T-helper 9 cell (primary cell): ENCODE measurements at regions not wholly inside any gene's neighbourhood (a gene's known extent, or its start where the extent isn't known, plus 50 kb on each side); places are given as distances from the start of the nearest gene placed in this dataset.

ENCODE experiments used
- DNase-seq: peaks from one replicate; pipeline ENCODE4 v3.0.0-alpha.2; 2020

DNA sequence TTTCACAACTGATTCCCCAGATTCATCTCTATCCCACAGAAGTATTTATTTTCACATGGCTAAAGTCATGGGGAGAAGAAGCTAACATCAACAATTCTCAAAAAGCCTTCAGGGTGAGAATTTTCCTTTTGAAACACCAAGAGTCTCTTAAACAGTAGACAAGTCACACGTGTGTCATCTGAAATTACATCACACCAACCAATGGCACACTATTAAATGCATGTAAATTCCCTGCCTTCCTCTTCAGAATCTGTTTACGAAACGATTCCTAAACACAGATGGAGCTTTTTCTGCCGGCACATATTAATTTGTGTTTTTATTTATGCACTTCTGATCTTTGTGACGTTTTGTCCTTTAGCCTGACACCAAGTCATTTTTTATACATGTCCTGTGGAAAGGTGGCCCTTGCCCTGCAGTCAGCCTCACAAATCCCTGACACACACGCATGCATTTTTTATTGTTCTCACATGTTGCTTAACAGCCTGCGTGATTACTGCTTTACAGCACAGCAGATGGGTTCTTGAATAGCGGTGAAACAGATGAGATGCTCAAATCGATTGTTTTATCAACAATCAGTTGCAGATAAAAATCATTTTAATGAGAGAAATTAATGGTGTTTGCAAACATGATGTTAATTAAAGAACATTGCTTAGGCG lies 735.9 kb upstream of the TENM3 start:
- no peak for DNase-seq

DNA sequence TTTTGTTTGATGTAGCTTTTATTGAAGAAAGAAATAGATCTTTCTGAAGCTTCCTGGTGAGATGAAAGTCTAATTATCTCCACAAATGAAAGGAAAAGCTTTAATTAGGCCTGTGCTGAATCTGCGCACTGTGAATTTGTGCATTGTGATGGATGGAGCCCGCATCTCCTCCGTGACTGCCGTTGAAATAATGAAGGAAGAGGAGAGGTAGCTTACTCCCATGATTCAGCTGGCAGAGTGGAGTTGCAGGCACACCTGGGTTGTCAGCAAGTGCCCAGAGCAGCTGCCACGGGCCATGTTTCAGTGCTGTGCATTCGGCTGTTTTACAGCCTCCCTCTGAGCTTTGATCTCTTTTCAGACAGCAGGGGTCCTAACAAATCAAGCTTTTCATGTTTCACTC lies 735.3 kb upstream of the TENM3 start:
- no peak for DNase-seq

DNA sequence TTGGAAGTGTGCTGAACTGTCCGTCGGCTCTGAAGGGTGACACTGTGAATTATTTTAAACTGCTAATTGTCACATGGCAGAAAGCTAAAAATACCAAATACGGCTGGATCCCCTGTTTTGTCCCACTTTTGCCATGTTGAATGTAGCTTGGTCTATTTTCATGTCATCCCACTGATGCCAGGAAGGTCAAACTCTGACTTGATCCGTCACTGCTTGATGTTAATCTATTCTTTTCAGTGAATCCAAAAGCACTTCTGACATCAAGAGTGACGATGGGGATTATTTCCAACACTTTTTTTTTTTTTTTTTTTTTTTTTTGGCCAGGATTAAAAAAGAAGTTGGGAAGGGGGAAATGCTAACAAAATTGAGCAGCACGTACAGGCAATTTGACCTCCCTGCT lies 734.6 kb upstream of the TENM3 start:
- no peak for DNase-seq

DNA sequence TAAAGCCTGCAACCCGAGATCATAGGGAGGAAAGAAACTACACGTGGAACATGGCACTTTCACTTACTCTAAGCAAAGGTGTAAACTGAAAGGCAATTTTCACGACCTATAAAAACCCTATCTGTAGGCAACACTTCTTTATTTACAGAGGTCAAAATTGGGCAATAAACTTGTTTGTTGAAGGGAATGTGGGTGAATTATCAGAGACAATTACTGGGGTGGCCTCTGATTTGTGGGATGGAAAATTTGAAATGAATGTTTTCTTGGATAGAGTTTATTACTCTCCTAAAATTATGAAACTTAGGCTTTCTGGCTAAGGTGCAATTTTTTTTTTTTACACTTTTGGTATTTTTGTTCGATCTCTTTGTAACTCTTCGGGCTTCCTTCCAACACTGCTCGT lies 734.1 kb upstream of the TENM3 start:
- DNase-seq = no peak

DNA sequence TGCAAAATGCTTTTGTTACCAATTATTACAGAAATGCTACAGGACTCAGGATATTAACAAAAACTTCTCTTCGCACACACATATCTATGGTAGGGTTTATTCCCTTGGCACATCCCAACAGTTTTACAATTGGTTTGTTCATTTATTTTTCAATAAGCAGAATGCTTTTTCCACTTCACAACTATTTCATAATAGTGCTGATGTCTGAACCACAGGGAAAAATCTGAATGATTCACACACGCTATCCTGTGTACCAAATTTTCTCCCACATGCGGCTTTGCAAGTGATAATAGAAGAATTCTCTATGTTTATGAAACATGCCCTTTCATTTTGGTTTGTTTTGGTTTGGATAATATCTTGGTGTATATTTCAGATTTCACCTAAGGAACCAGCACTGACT lies 725.7 kb upstream of the TENM3 start:
- no peak for DNase-seq

DNA sequence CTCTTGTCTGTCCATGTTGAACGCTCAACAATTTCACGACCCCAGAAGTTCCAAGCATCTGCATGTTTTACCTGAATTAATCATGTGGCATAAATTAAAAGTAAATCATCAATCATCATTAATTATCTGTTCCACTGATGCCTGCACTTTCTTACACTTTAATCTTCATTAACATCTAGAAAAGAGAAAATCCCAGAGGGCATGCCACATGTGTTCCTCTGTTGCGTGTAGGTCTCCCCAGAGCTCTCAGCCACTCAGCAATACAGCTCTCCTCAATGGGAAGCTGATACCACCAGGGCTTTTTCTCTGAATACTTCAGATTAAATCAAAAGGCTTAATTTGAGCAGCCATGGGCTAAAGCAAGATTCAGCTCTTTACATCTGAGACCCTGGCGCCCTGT lies 722.4 kb upstream of the TENM3 start:
- DNase-seq = no peak

DNA sequence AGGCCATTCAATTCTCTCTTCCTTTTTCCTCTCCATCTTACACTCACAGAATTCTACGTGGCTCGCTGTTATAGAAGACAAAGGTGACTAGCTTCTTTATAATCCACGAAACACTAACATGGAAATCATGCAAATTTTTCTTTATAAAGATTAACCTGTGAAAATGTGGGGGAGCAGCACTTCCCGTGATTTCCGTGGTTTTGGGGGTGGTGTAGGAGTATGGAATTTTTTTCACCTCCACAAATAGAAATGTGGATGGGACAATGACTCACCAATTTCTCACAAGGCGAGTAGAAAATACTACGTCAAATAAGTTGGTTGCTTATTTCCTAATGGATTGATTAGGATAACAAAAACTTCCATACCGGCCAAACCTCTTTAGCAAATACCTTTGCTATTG lies 719.2 kb upstream of the TENM3 start:
- DNase-seq = no peak

DNA sequence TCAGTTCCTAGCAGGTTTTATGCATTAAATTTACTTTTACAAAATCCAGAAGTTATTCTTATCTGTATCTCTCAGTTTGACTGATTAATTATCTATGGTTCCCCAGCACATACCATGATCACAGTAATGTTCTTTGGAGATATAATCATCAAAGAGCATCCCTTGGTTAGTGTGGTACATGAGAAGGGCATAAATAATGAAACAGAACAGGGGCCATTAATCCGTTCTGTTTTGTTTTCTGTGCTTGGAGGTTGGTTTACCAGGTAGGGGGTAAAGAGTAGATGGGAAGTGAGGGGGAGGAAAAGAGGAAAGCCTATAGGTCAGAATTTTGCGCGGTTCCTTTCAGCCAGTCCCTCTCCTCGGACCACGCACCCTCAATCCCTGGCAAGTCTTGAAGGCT lies 718.7 kb upstream of the TENM3 start:
- no peak for DNase-seq

DNA sequence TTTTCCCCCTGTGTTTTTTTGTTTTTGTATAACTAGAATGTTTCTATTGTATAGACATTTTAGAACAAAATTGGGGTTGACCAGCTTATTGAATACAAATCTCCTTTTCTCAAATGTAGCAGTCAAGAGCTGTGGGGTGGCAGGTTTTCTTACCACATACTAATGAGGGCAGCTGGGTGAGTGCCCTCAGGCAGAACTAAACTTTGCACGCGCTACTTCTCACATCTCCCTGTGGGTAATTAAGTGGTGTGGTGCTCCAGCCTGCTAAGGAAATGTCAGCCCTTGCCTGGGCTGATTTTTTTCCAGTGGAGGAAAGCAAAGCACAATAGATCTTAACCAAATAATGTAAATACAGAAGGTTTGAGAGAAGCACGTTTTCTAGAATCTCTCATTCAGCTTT lies 717.6 kb upstream of the TENM3 start:
- DNase-seq = no peak

DNA sequence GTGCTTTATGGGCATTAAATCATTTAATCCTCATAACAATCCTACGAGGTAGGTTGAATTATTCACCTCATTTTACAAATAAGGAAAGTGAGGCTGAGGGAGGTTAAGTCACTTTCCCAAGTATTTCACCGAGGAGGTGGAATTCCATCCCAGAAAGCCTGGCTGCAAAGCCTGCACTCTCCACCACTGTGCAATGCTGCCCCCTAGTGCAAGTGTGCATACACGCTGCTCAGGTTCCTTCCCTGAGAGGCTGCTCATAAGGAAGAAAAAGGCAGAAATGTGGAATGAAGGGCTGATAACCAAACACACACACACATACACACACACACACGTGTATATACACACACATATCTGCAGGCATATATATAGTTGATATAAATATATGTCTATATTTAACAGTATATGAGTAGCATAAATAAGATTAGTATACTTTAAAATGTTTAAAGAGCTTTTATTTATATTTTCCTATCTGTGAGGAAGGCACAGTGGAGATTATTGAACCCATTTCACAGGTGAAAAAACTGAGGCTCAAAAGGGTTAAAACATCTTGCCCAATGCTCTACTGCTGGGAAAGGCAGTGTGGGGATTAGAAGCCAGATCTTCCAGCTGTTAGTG lies 714.5 kb upstream of the TENM3 start:
- DNase-seq = no peak

DNA sequence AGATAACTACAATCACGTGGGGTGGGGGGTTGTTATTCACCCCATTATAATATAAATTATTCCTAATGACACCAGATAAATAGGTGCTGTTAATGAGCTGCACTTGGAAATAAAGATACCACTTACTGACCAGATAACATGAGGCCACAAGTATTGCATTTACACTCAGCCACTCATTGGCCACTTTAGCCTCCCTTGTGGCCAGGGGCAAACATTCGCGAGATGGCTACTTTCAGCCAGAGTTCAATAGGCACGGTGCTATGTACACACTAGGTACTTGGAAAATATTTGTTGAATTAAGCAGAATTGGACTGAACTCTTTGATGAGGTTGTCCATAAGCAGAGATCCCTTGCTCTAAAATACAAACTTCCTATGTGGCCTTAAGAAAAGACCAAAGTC lies 713.7 kb upstream of the TENM3 start:
- DNase-seq = no peak

DNA sequence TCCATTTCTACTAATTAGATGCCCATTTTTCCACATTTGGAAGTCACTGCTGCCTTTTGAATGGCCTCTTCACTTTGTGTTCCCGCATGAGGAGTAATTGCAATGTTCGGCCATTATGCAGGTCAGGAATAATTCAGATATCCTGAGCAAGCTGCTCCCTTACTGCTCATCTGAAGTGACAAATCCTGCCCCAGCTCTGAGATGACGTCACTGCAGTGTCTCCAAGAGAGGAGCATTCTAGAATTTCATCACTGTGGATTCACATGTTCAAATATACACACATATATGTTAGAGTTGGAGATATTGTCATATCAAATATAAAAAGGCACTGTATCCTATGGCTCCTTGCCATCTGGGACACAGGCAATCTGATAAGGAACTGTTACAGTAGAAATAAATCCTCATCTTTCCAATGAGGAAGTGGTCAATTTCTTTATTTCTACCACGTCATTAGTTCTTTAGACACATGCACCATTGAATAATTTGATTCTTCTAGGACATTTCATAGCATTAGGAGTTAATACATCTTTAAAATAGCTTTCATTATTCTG lies 706.9 kb upstream of the TENM3 start:
- DNase-seq = no peak

DNA sequence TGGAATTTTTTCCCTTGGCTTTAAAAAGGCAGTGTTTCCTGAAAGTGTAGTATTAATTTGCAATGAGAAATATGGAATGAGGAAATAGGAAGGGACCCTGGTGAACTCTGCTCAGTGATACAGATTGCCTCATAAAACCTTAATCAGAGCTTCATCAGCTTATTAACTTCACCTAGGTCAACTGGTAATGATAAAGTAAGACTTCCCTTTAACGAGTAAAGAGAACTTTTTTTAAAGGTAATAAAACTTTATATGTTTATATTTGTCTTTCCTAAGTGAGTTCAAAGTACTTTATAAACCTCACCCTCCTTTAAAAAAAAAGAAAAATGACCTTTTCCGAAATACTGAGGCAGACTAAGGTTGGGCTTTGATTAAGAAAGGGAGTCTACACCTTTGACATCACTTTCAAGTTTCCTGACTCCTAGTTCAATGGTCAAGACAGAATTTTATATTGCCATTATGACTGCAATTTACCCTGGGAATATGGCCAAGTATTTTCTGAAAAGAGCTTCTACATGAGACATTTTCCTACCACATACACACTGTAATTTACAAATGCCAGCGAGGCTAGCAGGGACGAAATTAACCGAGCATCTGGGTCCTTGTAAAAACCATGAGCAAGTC lies 706.3 kb upstream of the TENM3 start:
- DNase-seq = no peak

DNA sequence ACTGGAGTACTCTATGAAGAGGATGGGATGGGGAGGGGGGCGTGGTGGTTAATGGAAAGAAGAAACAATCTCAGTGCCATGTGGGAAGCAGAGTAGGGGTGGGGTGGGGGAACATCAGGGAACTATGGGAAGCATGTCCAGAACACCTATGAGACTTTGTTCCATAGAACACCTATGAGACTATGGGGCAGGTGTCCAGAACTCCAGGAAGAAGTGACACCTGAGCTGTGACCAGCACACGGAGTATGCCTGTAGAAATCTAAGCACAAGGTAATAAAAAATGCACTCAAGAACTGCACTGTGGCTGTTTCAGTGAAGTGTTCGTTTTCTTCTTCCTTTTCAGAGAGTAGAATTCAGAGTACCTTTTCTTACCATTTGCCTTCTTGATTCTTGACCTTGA lies 704.8 kb upstream of the TENM3 start:
- DNase-seq = no peak

DNA sequence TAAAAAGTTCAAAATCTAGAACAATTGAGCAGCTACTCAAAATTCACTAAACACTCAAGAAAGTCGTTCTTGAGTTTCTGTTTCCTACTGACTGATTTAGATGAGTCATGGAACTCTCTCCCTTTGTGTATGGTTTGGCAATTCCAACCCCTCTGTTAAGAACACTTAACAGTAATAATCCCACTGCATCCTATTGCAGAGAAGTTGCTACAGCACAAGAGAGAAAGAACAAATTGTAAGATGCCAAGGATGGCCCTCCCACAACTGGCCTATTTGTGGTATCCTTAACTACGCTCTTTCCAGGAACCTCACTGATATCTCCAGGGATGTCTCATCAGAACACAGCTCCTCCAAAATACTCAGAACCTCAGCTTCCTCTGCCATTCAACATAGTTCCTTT lies 701.8 kb upstream of the TENM3 start:
- DNase-seq = no peak

DNA sequence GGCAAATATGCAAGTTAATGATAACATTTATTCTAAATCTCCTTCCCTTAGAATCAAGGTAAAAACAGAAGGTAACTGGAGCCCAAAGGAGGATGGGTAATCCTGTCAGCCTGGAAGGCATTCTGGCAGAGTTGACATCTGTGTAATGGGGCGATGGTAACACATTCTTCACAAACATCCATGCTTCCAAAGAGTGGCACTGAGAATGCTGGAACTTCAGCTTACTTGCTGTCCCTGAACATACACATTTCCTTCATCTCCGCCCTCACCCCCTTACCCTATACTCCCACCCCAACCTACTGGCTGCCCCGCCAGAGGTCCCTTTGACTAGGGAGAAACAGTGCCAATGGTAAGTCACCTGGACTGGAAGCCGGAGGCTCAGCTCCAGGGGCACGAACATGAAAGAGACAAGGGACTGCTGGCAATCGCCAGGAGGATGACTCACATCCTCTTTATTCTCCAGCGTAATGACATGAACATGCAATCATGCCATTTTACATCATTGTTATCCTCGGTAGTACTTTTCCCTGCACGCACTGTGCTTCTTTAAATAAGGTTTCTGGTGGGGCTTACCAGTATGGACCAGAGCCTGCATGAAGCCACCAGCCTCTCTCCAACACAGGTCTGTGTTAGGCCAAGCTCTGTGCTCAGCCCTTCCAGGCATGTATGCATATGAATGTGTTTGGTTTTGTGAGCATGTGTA lies 694.2 kb upstream of the TENM3 start:
- DNase-seq = no peak

DNA sequence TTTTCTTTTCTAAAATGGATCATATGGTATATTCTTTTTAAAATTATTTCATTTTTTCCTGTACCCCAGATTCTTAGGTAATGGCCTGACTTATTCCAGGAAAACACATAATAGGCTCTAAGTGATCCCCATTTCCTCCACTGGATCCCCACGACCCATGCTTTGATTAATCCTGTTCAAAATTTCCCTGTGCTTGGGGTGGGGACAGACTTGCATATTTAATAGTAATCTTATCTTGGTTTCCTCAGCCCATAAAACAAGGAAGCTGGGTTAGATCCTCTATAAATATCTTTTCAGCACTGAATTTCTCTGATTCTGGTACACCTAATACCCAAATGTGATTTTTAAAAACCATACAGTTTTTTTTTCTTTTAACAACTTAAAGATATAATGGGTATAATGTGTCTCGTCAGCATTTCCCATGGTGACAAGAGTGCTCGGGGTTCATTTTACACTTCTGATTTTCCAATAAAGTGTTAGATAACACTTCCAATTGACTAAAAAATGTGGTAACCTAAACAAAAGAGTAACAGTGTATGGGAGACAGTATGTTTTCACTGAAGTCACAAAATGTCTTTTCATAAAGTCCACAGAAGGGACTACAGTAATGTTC lies 693.5 kb upstream of the TENM3 start:
- no peak for DNase-seq

DNA sequence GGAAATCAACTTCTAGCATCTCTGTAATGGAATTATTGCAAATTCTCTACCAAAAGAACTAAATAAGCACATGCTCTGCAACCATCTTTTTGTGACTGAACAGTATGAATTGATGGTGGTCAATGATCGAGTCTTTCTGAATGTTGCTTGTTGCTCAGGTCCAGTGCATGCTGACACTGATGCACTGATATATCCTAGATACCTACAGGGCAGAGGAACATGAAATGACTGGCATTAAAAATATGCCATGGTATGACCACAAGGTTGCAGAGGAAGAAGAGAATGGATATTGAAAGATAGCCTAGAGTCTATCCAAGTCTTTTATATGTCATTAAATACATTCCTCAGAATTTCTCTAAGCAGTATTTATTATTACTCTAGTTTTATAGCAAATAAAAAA lies 692.8 kb upstream of the TENM3 start:
- DNase-seq = no peak

DNA sequence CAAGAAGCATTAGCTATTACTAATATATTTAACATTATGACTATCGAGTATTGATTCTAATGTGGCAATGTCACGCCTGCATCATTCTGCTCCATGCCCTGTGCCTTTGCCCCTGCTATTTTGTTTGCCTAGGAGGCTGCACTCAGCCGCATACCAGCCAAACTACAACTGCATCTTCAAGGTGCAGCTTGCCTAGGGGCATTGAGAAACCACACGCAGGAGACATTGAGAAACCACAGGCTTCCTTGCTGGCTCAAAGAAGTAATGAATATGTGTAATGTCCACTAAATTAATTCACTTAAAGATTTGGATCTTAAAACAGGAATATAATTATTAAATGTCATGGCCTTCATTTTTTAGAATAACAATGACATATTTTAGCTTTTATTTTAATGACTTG lies 683.6 kb upstream of the TENM3 start:
- no peak for DNase-seq

DNA sequence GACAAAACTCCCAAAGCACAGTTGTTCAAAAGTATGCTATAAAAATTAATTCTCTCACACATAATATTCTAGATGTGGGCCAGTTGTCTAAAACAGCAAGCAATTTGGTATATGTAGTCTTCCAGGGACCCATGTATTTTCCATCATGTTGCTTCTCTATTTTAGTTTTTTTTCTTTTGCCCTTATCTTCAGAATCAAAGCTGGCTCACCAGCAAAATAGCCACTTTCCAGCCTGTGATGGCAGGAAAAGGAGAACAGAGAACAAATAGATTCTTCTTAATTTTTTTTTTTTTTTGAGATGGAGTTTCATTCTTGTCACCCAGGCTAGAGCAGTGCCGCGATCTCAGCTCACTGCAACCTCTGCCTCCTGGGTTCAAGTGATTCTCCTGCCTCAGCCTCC lies 680.8 kb upstream of the TENM3 start:
- no peak for DNase-seq

DNA sequence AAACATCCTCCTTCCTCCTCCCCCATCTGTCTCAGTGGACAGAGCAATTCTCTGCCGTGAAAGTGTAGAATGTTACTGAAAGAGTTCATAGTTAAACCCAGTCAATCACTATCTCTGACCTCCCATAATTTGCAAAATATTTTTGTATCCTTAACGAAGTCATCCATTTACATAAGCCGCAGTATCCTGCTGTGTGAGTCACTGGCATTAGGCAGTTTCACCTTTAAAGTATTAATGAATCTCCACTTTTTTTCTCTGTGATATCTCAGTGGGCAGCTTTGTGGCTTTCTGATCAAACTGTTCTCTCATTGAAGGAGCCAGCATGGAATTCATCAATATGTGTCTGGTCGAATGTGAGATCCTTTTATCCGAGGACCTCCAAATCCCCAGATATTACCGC lies 678.6 kb upstream of the TENM3 start:
- DNase-seq = no peak

DNA sequence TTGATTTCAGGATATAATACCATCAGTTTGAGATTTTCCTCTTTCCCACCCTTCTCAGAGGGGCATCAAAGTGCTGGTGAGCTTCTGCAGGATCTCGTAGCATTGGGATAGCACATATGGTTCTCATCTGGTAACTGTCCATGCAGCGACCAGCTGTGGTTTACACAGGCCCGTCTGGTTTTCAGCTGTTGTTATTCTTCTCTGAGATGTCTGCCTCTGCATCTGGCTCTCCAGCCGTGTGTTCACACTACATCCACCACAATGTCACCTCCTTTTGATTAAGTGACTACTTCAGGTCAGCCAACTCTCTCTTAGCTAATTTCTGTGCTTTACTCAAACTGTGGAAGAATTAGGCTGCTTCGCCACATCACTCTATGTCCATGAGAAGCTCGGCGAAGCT lies 676.7 kb upstream of the TENM3 start:
- no peak for DNase-seq

DNA sequence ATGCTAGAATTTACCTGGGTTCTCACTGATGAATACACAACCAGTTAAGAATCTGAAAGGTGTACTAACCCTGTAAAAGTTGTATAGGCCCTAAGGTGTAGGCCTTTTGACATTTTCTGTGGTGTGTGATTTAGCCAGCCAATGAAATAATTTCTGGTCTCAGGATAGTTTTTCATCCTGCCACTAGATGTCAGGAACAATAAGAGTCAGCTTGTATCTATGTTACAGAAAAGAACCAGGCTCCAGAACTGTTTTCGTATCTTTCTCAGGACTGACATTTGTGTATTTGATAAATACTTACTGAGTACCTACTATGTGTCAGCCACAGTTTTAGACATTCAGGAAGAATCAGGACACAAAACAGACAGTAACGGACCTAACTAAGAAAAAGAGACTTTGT lies 673.6 kb upstream of the TENM3 start:
- DNase-seq = no peak
